K562 (cell line): ENCODE measurements at regions not wholly inside any gene's neighbourhood (a gene's known extent, or its start where the extent isn't known, plus 50 kb on each side); places are given as distances from the start of the nearest gene placed in this dataset.

ENCODE experiments used
- ATAC-seq: fragments of 200-7000 bp; cut with Tn5 transposase; 3 replicates; pipeline ENCODE4 v1.9.1; 2020; ENCODE audit warnings: moderate library complexity
- BruUV-seq: library from RNA; stranded (reverse); fragments of 400-500 nt; replicated peaks from 2 replicates; lab custom pipeline; 2021; lab: Mats Ljungman, UMichigan
- CTCF ChIA-PET: fragments of 300-600 bp; formaldehyde crosslinking; extraction: SDS; loops from one replicate; lab custom pipeline; 2021; ENCODE audit warnings: low intra/inter-chr PET ratio; lab: Yijun Ruan, JAX
- POLR2A ChIA-PET: fragments of 300-600, 350-650 bp; sonication (Branson Sonifier 250); formaldehyde crosslinking; extraction: SDS; loops from one replicate; lab custom pipeline; 2021; ENCODE audit warnings: antibody characterized with exemption, inconsistent platforms; lab: Yijun Ruan, JAX
- DNase-seq, 4 experiments: peaks; one replicate each; pipeline versions ENCODE4 v3.0.0 to v3.0.0-alpha.2; 2011 to 2018; ENCODE audit warnings: low spot score in 3 of 4, mixed read lengths in 3 of 4; ENCODE audit errors: extremely low read depth in 1 of 4
- FAIRE-seq: peaks from 2 replicates; lab custom pipeline; 2011; peaks lifted over from hg19 to GRCh38; lab: Jason Lieb, UNC
- H2AFZ ChIP-seq: 2 replicates; pipeline ENCODE4 v1.6.0; 2011; ENCODE audit warnings: low read depth, low read length, control low read depth, inconsistent platforms
- H3K27ac ChIP-seq: fragments of 200-600 bp; 3 replicates; pipeline ENCODE4 v1.8.0; 2011; ENCODE audit warnings: low read depth, mild to moderate bottlenecking, control low read depth, inconsistent platforms, low read length, moderate library complexity, mixed read lengths; ENCODE audit errors: extremely low read depth
- H3K27me3 ChIP-seq, 2 experiments: fragments of 300-600 bp in 1 of 2; 2 replicates in 1 of 2; 3 replicates in 1 of 2; pipeline versions ENCODE4 v1.6.0 to v1.8.0; 2011; ENCODE audit warnings: inconsistent platforms in 2 of 2, low read length in 2 of 2, mild to moderate bottlenecking in 1 of 2, mixed read lengths in 1 of 2, moderate library complexity in 1 of 2; ENCODE audit not compliant: control insufficient read depth in 2 of 2, insufficient read depth in 2 of 2
- H3K36me3 ChIP-seq: fragments of 300-600 bp; 3 replicates; pipeline ENCODE4 v1.8.0; 2011; ENCODE audit warnings: mild to moderate bottlenecking, low read length, inconsistent platforms; ENCODE audit not compliant: control insufficient read depth, insufficient read depth
- H3K4me1 ChIP-seq, 2 experiments: fragments of 200-600 bp in 1 of 2; replicated peaks in 1 of 2; 2 replicates in 1 of 2; 3 replicates in 1 of 2; pipeline versions ENCODE4 v1.5.1 to v1.8.0; 2011; ENCODE audit warnings: inconsistent platforms in 2 of 2, low read length in 2 of 2, mild to moderate bottlenecking in 1 of 2, mixed read lengths in 1 of 2, moderate library complexity in 1 of 2; ENCODE audit not compliant: control insufficient read depth in 2 of 2, insufficient read depth in 2 of 2
- H3K4me2 ChIP-seq: 2 replicates; pipeline ENCODE4 v1.6.1; 2011; ENCODE audit warnings: low read length, control low read depth, inconsistent platforms, mixed read lengths; ENCODE audit not compliant: insufficient read depth
- H3K4me3 ChIP-seq: fragments of 200-600 bp; sonication (generic), shearing (Covaris generic); 2 replicates; pipeline ENCODE4 v1.5.1; 2016; ENCODE audit warnings: control low read depth, inconsistent platforms
- H3K79me2 ChIP-seq: fragments of 200-600 bp; 3 replicates; pipeline ENCODE4 v1.8.0; 2011; ENCODE audit warnings: low read length, inconsistent platforms; ENCODE audit not compliant: control insufficient read depth, insufficient read depth
- H3K9ac ChIP-seq, 2 experiments: 2 replicates each; pipeline versions ENCODE4 v1.6.0 to v1.6.1; 2011; ENCODE audit warnings: low read depth in 2 of 2, low read length in 2 of 2, control low read depth in 1 of 2, inconsistent platforms in 1 of 2, mild to moderate bottlenecking in 1 of 2, mixed read lengths in 1 of 2; ENCODE audit not compliant: insufficient read depth in 1 of 2
- H3K9me1 ChIP-seq: one replicate; pipeline ENCODE4 v1.6.0; 2011; ENCODE audit warnings: inconsistent platforms, mild to moderate bottlenecking, low read length, moderate library complexity; ENCODE audit not compliant: control insufficient read depth, insufficient read depth
- H3K9me3 ChIP-seq: replicated peaks from 2 replicates; pipeline ENCODE4 v1.5.1; 2011; ENCODE audit warnings: low read depth, low read length, inconsistent platforms; ENCODE audit not compliant: control insufficient read depth, insufficient read depth
- H4K20me1 ChIP-seq: replicated peaks from 2 replicates; pipeline ENCODE4 v1.6.1; 2011; ENCODE audit warnings: low read length, inconsistent platforms, mixed read lengths; ENCODE audit not compliant: control insufficient read depth, insufficient read depth
- CBX1 ChIP-seq: sonication (generic); IDR thresholded peaks from 2 replicates; pipeline ENCODE4 v1.6.1; 2016; ENCODE audit warnings: antibody characterized with exemption, low read depth, mild to moderate bottlenecking
- CTCFL ChIP-seq: IDR thresholded peaks from 2 replicates; pipeline ENCODE4 v1.6.1; 2011; ENCODE audit warnings: borderline replicate concordance, low read depth, mild to moderate bottlenecking, moderate library complexity, low read length; ENCODE audit not compliant: insufficient read depth, poor library complexity, severe bottlenecking
- KDM1A ChIP-seq, 2 experiments: fragments of 450-650 bp; IDR thresholded peaks; 2 replicates each; pipeline ENCODE4 v1.6.1; 2016; ENCODE audit warnings: mild to moderate bottlenecking in 2 of 2
- NFXL1 ChIP-seq: fragments of 450-650 bp; formaldehyde crosslinking; IDR thresholded peaks from 2 replicates; pipeline ENCODE4 v1.4.0; 2021; ENCODE audit warnings: mild to moderate bottlenecking
- SAFB ChIP-seq: fragments of 200-400 bp; formaldehyde crosslinking; IDR thresholded peaks from 2 replicates; pipeline ENCODE4 v1.6.1; 2017; ENCODE audit warnings: low read depth, low read length, borderline replicate concordance
- TRIM25 ChIP-seq: fragments of 450-650 bp; IDR thresholded peaks from 2 replicates; pipeline ENCODE4 v1.7.0; 2016; ENCODE audit warnings: borderline replicate concordance
- ZNF740 ChIP-seq, 3 experiments: fragments of 200-800 bp in 1 of 3; sonication (Bioruptor generic) in 1 of 3; sonication (generic) in 1 of 3; formaldehyde crosslinking in 1 of 3; IDR thresholded peaks; 2 replicates each; pipeline versions ENCODE4 v1.6.1 to v1.8.0; 2016 to 2022; ENCODE audit warnings: mild to moderate bottlenecking in 2 of 3, missing compliant biosample characterization in 2 of 3, missing genetic modification characterization in 2 of 3, missing genetic modification reagents in 1 of 3
- WGBS: fragments of 100-300 bp; shearing (Covaris generic); methylation state at CpG from one replicate; pipeline ENCODE4 v1.1.6; 2016; ENCODE audit warnings: low coverage, mixed read lengths; ENCODE audit not compliant: insufficient coverage; ENCODE audit errors: missing lambda C conversion rate; 5-methylcytosine and 5-hydroxymethylcytosine counted together
- in situ Hi-C: fragments of 300-500 bp; cut with MboI; formaldehyde crosslinking; loops from 4 replicates; pipeline ENCODE4 v1.15.0; 2018; ENCODE audit warnings: inconsistent platforms, mixed read lengths
- intact Hi-C: fragments of 100-400 bp; cut with micrococcal nuclease; formaldehyde crosslinking; loops from 2 replicates; pipeline ENCODE4 v1.14.2; 2022
- TF ChIP-seq, protein P1 (sequence below): fragments of 250-450 bp; sonication (Bioruptor Pico); IDR thresholded peaks from 2 replicates; pipeline ENCODE4 v1.6.1; 2021; ENCODE audit warnings: mild to moderate bottlenecking

- H3K4me2 ChIP-seq = no peak overlapping the region
- intact Hi-C loops = no loop called here
- ChIA-PET CTCF (no interaction called here), POLR2A (no interaction called here)
- no peaks in the 10 kb centered on the region for H4K20me1 ChIP-seq
- WGBS = 0% methylated on average over 5 of the region's 8 CpGs
- ATAC-seq = no peak
- H3K9me1 ChIP-seq = no peaks in the 10 kb centered on the region
- H3K9me3 ChIP-seq = no peaks in the 10 kb centered on the region
- no peak overlapping the region for H3K4me3 ChIP-seq
- no peak overlapping the region for H2AFZ ChIP-seq
- no TSS peak for BruUV-seq
- no peaks in the 10 kb centered on the region for H3K79me2 ChIP-seq
- H3K9ac ChIP-seq = no peak overlapping the region
- no peaks in the 10 kb centered on the region for H3K36me3 ChIP-seq
- H3K27ac ChIP-seq = no peak overlapping the region
- in situ Hi-C loops = no loop called here
- no peaks in the 10 kb centered on the region for H3K4me1 ChIP-seq
- no peak for FAIRE-seq
- no peak for DNase-seq
- TF ChIP-seq NFXL1 (CRISPR knock-in tag) = no peak
- no peak for TF ChIP-seq CBX1
- TF ChIP-seq KDM1A (IDR thresholded peaks at IDR 0.05) = no peak
- TF ChIP-seq CTCFL = no peak
- no peaks in the 10 kb centered on the region for H3K27me3 ChIP-seq
These were observed 162.6 kb downstream of the FAM83B start for GRCh38 chr6:55009131-55009530.

DNA sequence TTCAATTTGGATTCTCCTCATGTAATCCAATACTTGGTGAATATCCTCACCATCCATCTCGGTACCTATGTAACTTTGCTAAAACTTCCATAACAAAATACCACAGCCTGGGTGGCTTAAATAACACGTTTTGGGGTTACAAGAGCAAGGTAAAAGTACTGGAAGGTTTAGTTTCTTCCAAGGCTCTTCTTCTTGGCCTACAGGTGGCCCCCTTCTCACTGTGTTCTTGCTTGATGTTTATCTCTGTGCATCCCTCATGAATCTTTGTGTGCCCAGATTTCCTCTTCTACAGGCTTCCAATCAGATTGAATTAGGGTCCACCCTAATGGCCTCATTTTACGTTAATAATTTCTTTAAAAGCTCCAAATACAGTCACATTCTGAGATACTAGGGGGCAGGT is 163.3 kb upstream of the HCRTR2 start:
- ATAC-seq (no peak), DNase-seq (no peak), FAIRE-seq (no peak)
- Histone ChIP-seq H3K4me2 (no peak overlapping the region), H3K27me3 (no peaks in the 10 kb centered on the region), H3K9me1 (no peaks in the 10 kb centered on the region), H3K36me3 (no peaks in the 10 kb centered on the region), H3K9ac (no peak overlapping the region), H2AFZ (no peak overlapping the region), H3K79me2 (no peaks in the 10 kb centered on the region), H3K27ac (no peak overlapping the region), H3K9me3 (no peaks in the 10 kb centered on the region), H3K4me3 (no peak overlapping the region), H4K20me1 (no peaks in the 10 kb centered on the region), H3K4me1 (no peaks in the 10 kb centered on the region)
- ChIA-PET CTCF (no interaction called here), POLR2A (interaction anchor here (0.7 kb wide), 1 partner anchor 200 kb away, joined by 3 read pairs; no protein-coding TSS in a partner anchor)
- WGBS = 0% methylated on average over 3 of the region's 3 CpGs
- no TSS peak for BruUV-seq
- intact Hi-C loops (no loop called here), in situ Hi-C loops (no loop called here)
- TF ChIP-seq SAFB (no peak), TRIM25 (no peak), ZNF740 (CRISPR knock-in tag; IDR thresholded peaks at IDR 0.05) (no peak), ZNF740 (tag; IDR thresholded peaks at IDR 0.05) (no peak)
- TF ChIP-seq, protein P1, sequence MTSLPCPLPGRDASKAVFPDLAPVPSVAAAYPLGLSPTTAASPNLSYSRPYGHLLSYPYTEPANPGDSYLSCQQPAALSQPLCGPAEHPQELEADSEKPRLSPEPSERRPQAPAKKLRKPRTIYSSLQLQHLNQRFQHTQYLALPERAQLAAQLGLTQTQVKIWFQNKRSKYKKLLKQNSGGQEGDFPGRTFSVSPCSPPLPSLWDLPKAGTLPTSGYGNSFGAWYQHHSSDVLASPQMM (CRISPR knock-in tag) = no peak
